Activated CD4-positive, CD25-positive, alpha-beta regulatory T cell treated with anti-CD3 and anti-CD28 coated beads, Interleukin-2, amount 50 U/mL, for 24 hours (primary cell): ENCODE measurements at regions not wholly inside any gene's neighbourhood (a gene's known extent, or its start where the extent isn't known, plus 50 kb on each side); places are given as distances from the start of the nearest gene placed in this dataset.
A peak's percentile ranks its signal among the peaks of the same experiment; 100 is the strongest.
"Not testable (repeated sequence)": the region's sequence is repeated elsewhere in the genome, so short reads cannot be mapped to it uniquely, and the experiment has no call there.

Experiments
- ATAC-seq, 2 donors: fragments of 150-1000 bp; cut with Tn5 transposase; one replicate each; pipeline ENCODE4 v1.10.0; 2021; ENCODE audit warnings: mild to moderate bottlenecking in 1 of 2, moderate library complexity in 1 of 2

GRCh38 chr15:95680728-95681127 lies 649.8 kb upstream of the NR2F2 start:
- no peak for ATAC-seq

- ATAC-seq = no peak
Measured at GRCh38 chr15:95681836-95682544, 648.5 kb upstream of the NR2F2 start.

DNA sequence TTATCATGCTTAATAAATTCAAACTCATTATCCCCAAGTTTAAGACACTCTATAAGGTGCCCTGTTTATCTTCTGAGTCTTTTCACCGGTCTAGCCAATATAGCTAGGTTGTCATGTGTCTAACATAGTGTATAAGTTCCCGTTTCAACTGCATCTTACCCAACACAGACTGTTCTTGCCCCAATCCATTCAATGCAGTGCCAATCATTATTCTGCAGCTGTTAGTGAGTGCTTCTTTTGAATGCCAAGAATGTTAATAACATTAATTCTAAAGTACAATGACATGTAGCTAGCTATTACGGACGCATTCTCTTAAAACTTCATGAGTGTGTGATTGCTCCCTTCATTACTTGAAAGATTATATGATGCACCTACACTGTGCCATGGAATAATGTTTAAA lies 646.4 kb upstream of the NR2F2 start:
- ATAC-seq = no peak

DNA sequence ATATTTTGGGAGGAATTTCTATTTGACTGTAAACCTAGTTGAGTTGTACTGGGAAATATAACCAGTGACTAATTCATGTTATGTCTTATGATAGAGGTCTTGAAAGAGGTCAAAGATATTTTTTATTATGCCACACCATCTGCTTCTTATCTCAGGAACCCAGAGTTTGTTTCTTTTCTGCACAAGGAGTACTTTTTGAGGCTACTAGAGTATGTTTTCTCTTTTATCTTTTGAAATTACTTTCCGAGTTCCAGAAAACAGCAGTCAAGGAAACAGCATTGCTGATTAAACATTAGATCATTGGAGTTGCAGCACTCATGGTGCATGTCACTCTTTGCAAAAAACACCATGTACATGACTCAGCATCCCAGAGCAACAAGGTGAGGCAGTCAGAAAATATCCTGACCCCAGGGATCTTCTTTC lies 645.8 kb upstream of the NR2F2 start:
- no peak for ATAC-seq

GRCh38 chr15:95687061-95687460 lies 643.4 kb upstream of the NR2F2 start:
- ATAC-seq = no peak

DNA sequence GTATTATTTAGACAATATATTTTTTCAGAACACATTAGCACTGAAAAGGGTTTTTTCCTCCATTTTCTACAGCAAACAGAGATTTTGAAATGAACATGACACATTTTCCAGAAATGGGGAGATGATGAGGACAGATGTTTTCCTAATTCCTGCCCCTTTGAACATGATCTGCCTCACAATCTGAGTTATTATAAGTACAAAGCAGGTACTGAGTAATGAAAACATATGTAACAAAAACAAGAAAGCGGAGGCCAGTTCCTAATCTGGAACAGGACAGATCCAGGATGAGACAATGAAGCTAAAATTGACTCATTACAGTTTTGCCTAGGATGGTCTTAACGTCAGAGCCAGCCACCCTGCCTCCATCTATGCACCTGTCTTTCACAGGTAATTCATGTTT lies 642.8 kb upstream of the NR2F2 start:
- no peak for ATAC-seq

GRCh38 chr15:95690631-95691340 lies 639.7 kb upstream of the NR2F2 start:
- peak in 1 of 2 donors; percentile 38 for ATAC-seq

DNA sequence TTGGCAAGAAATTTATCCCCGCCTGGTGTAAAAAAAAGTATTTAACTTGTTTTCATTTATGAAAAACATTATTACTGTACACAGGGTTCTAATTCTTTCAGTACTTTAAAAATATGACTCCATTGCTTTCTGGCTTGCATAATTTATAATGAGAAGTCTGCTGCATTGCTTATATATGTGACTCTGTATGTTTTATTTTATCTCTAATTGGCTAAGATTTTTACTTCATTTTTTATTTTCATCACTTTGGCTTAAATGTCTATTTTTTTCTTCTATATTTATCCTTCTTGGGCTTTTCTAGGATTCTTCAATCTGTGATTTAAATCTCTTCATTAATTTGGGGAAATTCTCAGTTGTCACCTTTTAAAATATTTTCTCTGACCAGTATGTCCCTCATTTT lies 636.6 kb upstream of the NR2F2 start:
- no peak for ATAC-seq

- ATAC-seq = no peak
Measured at GRCh38 chr15:95698230-95698629, 632.3 kb upstream of the NR2F2 start.

DNA sequence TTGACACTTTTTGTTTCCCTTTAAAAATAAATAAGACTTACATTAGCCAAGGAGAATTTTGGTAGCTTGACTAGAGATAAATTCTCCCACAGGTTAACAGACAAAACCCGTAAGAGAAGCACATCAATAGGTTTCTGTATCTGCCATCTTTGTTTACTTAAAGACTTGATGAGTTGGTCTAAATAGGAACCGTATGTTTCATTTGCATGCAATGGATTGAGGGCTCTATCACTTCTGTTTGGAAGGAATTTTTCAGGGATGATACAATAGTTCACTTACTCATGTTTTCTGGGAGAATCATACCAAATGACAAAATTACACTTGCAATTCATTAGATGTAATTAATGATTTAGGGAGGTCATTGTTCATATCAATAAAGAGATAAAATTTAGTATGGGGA lies 631.5 kb upstream of the NR2F2 start:
- no peak for ATAC-seq

- ATAC-seq = no peak
Measured at GRCh38 chr15:95699578-95699977, 630.9 kb upstream of the NR2F2 start.

- not testable (repeated sequence) for ATAC-seq
Measured at GRCh38 chr15:95700692-95701091, 629.8 kb upstream of the NR2F2 start.

GRCh38 chr15:95701410-95701809 lies 629.1 kb upstream of the NR2F2 start:
- no peak for ATAC-seq

- no peak for ATAC-seq
Measured at GRCh38 chr15:95709959-95710695, 620.4 kb upstream of the NR2F2 start.

GRCh38 chr15:95712785-95713184 lies 617.7 kb upstream of the NR2F2 start:
- no peak for ATAC-seq

GRCh38 chr15:95713324-95713723 lies 617.2 kb upstream of the NR2F2 start:
- ATAC-seq = no peak

- no peak for ATAC-seq
Measured at GRCh38 chr15:95715116-95715903, 615.2 kb upstream of the NR2F2 start.

- ATAC-seq = no peak
Measured at GRCh38 chr15:95715906-95716656, 614.4 kb upstream of the NR2F2 start.

GRCh38 chr15:95716708-95717107 lies 613.8 kb upstream of the NR2F2 start:
- ATAC-seq = no peak

DNA sequence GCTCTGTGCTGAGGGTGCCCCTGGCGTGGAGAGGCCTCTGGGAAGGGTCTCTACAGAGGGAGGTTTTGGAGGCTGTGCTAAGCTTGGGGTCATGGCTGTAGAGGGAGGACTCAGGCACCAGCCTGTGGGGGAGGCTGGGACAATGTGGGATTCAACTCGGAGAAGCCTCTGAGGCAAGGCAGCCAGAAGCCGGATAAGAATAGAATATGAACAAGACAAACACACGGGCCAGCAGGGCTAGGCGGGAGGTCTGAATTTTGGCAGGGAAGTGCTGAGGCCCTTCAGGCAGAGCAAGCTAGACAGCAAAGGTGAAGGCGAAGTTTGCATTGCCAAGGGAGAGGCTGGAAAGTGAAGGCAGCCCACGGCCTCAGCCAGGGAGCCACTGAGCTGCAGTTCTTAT lies 612.1 kb upstream of the NR2F2 start:
- no peak for ATAC-seq

DNA sequence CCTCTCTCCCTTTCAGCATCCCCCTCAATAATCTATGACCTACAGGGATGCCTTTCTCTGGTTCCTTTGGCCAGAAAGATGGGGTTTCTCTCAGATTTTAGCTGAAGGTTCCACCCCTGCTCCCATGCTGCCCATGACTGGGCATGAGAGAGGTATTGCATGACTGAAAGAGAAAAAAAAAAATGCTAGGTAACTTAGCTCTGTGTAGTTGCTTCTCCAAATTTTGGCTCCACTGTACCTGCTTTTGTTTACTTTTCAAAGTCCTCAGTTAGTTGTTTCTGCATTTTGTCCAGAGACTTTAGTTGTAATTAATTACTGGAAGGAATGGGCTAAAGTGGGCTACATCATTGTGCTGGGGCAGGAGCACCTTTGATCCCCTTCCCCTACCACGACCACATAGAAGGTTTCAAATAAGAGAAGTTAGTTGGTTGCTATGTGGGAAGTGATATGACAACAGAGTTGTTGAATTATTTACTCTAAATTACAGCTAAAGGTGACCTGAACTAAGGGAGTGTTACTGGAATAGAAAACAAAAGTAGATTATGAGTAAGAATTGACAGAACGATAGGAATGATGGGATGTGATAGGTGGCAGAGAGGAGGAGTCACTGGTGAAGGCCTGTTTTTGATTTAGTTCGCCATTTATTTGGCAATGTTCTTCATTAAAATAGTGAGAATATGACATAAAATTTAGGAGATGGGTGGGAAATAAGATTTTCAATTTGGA lies 605.4 kb upstream of the NR2F2 start:
- no peak for ATAC-seq

DNA sequence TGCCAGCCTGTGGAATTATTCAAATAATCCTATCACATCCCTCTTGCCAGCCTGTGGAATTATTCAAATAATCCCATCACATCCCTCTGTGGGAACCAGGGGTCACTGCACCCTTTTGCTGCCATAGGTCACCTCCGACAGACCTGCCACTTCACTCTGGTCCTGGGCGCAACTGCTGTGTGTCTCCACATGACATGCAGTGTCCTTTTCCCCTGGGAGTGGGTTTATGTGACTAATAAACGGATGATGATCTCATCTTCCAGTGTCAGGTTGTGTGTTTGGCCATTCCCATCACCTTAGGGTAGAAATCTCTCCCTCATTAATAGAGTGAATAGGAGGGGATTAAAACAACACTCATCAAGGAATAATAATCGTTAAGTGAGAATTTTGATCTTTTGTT lies 603.6 kb upstream of the NR2F2 start:
- ATAC-seq = no peak
